Transverse colon (tissue), 4 donors: ENCODE measurements at regions not wholly inside any gene's neighbourhood (a gene's known extent, or its start where the extent isn't known, plus 50 kb on each side); places are given as distances from the start of the nearest gene placed in this dataset.

Source experiments
- DNase-seq: peaks from one replicate; pipeline ENCODE4 v3.0.0-alpha.2; 2019
- H3K27ac ChIP-seq, 4 donors: fragments of 200-600 bp; sonication (generic); 2 replicates each; pipeline ENCODE4 v1.5.1; 2016 to 2018; ENCODE audit warnings: inconsistent platforms in 4 of 4
- H3K27me3 ChIP-seq: fragments of 200-600 bp; sonication (generic); 2 replicates; pipeline ENCODE4 v1.5.1; 2017; ENCODE audit warnings: inconsistent platforms
- H3K36me3 ChIP-seq, 4 donors: fragments of 200-600 bp; sonication (generic); 2 replicates each; pipeline ENCODE4 v1.5.1; 2017 to 2019; ENCODE audit warnings: inconsistent platforms in 4 of 4
- H3K4me1 ChIP-seq, 4 donors: fragments of 200-600 bp; sonication (generic); 2 replicates each; pipeline ENCODE4 v1.5.1; 2017 to 2020; ENCODE audit warnings: inconsistent platforms in 4 of 4
- H3K4me3 ChIP-seq, 4 donors: fragments of 200-600 bp; sonication (generic); 1 replicate in 1 of 4; 2 replicates in 3 of 4; pipeline versions ENCODE4 v1.5.1 to v1.6.1; 2017 to 2019; ENCODE audit warnings: inconsistent platforms in 4 of 4
- H3K9me3 ChIP-seq, 2 donors: fragments of 200-600 bp; sonication (generic); 2 replicates each; pipeline ENCODE4 v1.5.1; 2017 to 2019; ENCODE audit warnings: inconsistent platforms in 2 of 2
- CTCF ChIP-seq, 5 experiments: fragments of 200-600 bp in 3 of 5; fragments of 450-650 bp in 2 of 5; sonication (generic) in 3 of 5; IDR thresholded peaks; 1 replicate in 2 of 5; 2 replicates in 3 of 5; pipeline ENCODE4 v1.5.1; 2016 to 2017; ENCODE audit warnings: antibody characterized with exemption in 5 of 5, inconsistent platforms in 3 of 5, mild to moderate bottlenecking in 2 of 5, moderate library complexity in 1 of 5
- EP300 ChIP-seq: sonication (generic); formaldehyde crosslinking; IDR thresholded peaks from one replicate; pipeline ENCODE4 v1.6.1; 2017; ENCODE audit warnings: antibody characterized with exemption, low read depth
- POLR2A ChIP-seq: fragments of 450-650 bp; IDR thresholded peaks from one replicate; pipeline ENCODE4 v1.6.1; 2016; ENCODE audit warnings: antibody characterized with exemption, mild to moderate bottlenecking, moderate library complexity
- POLR2AphosphoS5 ChIP-seq, 3 donors: sonication (generic); formaldehyde crosslinking; IDR thresholded peaks; one replicate each; pipeline ENCODE4 v1.6.1; 2016; ENCODE audit warnings: antibody characterized with exemption in 3 of 3
- WGBS, 2 donors: methylation state at CpG; one replicate each; pipeline ENCODE4 v1.1.5; 2018; ENCODE audit warnings: low coverage in 1 of 2; 5-methylcytosine and 5-hydroxymethylcytosine counted together
- in situ Hi-C, 4 donors: fragments of 200-750 bp; cut with MboI; loops; one replicate each; pipeline versions ENCODE4 v1.15.0 to v1.15.1; 2017; ENCODE audit warnings: low sequenced_read_pairs in 3 of 4, low pct_ligation_motif_present in 1 of 4, low pct_unique_long_range_greater_than_20kb in 1 of 4
- intact Hi-C: fragments of 100-400 bp; cut with DNase I; formaldehyde crosslinking; loops from one replicate; pipeline ENCODE4 v1.15.1; 2023; ENCODE audit warnings: low total_unique reads

- WGBS, 2 donors: 87 to 98% methylated on average over 6 to 9 of the region's 9 CpGs
- intact Hi-C loops: no loop called here
- in situ Hi-C loops: no loop called here
- no peak for TF ChIP-seq POLR2AphosphoS5 (IDR thresholded peaks at IDR 0.05)
- TF ChIP-seq EP300: no peak
- TF ChIP-seq CTCF (IDR thresholded peaks at IDR 0.05): no peak
- no peak for TF ChIP-seq POLR2A
- H3K27me3 ChIP-seq: no peaks in the 10 kb centered on the region
- no peak overlapping the region for H3K27ac ChIP-seq
- H3K9me3 ChIP-seq: no peaks in the 10 kb centered on the region
- H3K36me3 ChIP-seq: no peaks in the 10 kb centered on the region
- no peak overlapping the region for H3K4me3 ChIP-seq
- no peaks in the 10 kb centered on the region for H3K4me1 ChIP-seq
- no peak for DNase-seq
Measured at GRCh38 chr17:13350466-13350865, 251.3 kb downstream of the HS3ST3A1 start.

DNA sequence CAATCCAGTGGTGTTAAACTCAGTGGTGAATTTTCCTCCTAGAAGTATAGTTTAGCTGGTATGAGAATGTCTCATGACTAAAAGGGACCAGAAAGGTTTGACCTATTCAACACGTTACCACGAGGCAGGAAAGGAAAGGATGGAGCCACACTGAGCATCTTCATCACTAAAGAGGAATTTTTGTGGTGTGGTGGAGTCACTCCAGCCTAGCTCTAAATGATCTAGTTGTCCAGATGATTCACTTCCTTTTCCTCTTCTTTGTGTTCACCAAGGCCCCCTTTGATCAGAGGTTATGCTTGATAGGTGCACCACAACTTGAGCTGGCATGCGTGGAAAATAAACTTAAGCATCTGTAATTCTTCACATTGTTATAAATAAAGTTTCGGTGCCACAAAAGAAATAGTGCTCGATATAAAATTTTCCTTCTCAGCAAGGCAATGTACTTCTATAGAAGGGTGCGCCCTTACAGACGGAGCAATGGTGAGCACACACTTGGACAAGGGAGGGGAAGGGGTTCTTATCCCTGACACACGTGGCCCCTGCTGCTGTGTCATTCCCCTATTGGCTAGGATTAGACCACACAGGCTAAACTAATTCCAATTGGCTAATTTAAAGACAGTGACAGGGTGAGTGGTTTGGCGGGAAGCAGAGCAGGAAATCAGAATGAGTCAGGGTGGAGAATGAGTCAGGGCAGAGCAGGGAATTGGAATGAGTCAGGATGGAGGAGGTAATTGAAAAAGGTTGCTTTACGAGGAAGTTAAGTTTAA is 254.6 kb downstream of the HS3ST3A1 start:
- TF ChIP-seq POLR2AphosphoS5 (IDR thresholded peaks at IDR 0.05) (no peak), EP300 (no peak), POLR2A (no peak)
- intact Hi-C loops: no loop called here
- no peak for DNase-seq
- H3K4me3 ChIP-seq: no peak overlapping the region
- no peaks in the 10 kb centered on the region for H3K36me3 ChIP-seq
- no peak overlapping the region for H3K27ac ChIP-seq
- no peaks in the 10 kb centered on the region for H3K27me3 ChIP-seq
- H3K4me1 ChIP-seq: no peaks in the 10 kb centered on the region
- H3K9me3 ChIP-seq: no peaks in the 10 kb centered on the region
- 70 to 77% methylated on average over 9 to 10 of the region's 10 CpGs for WGBS, 2 donors
- in situ Hi-C loops: loop anchor here (25.0 kb wide), 5 partner anchors 215 to 1590 kb away; partner anchors contain the start of gene HS3ST3B1 (in 2 of the 4)

GRCh38 chr17:13346592-13346991 is 255.1 kb downstream of the HS3ST3A1 start:
- in situ Hi-C loops: loop anchor here (25.0 kb wide), 5 partner anchors 216 to 1591 kb away; partner anchors contain the start of gene HS3ST3B1 (in 2 of the 4)
- no peaks in the 10 kb centered on the region for H3K4me1 ChIP-seq
- DNase-seq: no peak
- no peaks in the 10 kb centered on the region for H3K9me3 ChIP-seq
- 76 to 87% methylated on average over 2 to 5 of the region's 5 CpGs for WGBS, 2 donors
- H3K36me3 ChIP-seq: no peaks in the 10 kb centered on the region
- TF ChIP-seq POLR2A (no peak), POLR2AphosphoS5 (IDR thresholded peaks at IDR 0.05) (no peak), EP300 (no peak), CTCF (IDR thresholded peaks at IDR 0.05) (no peak)
- no peak overlapping the region for H3K27ac ChIP-seq
- intact Hi-C loops: no loop called here
- no peak overlapping the region for H3K4me3 ChIP-seq
- H3K27me3 ChIP-seq: no peaks in the 10 kb centered on the region

- Histone ChIP-seq H3K36me3 (no peaks in the 10 kb centered on the region), H3K9me3 (no peaks in the 10 kb centered on the region), H3K27me3 (no peaks in the 10 kb centered on the region), H3K4me1 (no peaks in the 10 kb centered on the region), H3K27ac (no peak overlapping the region), H3K4me3 (no peak overlapping the region)
- intact Hi-C loops (no loop called here), in situ Hi-C loops (loop anchor here (25.0 kb wide), 5 partner anchors 216 to 1591 kb away; partner anchors contain the start of gene HS3ST3B1 (in 2 of the 4))
- TF ChIP-seq POLR2AphosphoS5 (IDR thresholded peaks at IDR 0.05): no peak
- no peak for TF ChIP-seq CTCF (IDR thresholded peaks at IDR 0.05)
- WGBS, 2 donors: 67 to 73% methylated on average over 2 of the region's 2 CpGs
- DNase-seq: no peak
Measured at GRCh38 chr17:13346081-13346533, 255.6 kb downstream of the HS3ST3A1 start.
